Hepatocyte (in vitro differentiated cells): ENCODE measurements at regions not wholly inside any gene's neighbourhood (a gene's known extent, or its start where the extent isn't known, plus 50 kb on each side); places are given as distances from the start of the nearest gene placed in this dataset.

Experiments
- EZH2 ChIP-seq: fragments of 200-600 bp; sonication (generic); IDR thresholded peaks from 2 replicates; pipeline ENCODE4 v1.6.1; 2016; ENCODE audit warnings: antibody characterized with exemption, mild to moderate bottlenecking, borderline replicate concordance
- TF ChIP-seq, protein P1 (sequence below): fragments of 200-600 bp; sonication (generic); IDR thresholded peaks from 2 replicates; pipeline ENCODE4 v1.5.1; 2016; ENCODE audit warnings: antibody characterized with exemption, mild to moderate bottlenecking; ENCODE audit not compliant: poor library complexity

GRCh38 chr3:144317961-144318360, 346.3 kb downstream of the DIPK2A start:
- TF ChIP-seq, protein P1, sequence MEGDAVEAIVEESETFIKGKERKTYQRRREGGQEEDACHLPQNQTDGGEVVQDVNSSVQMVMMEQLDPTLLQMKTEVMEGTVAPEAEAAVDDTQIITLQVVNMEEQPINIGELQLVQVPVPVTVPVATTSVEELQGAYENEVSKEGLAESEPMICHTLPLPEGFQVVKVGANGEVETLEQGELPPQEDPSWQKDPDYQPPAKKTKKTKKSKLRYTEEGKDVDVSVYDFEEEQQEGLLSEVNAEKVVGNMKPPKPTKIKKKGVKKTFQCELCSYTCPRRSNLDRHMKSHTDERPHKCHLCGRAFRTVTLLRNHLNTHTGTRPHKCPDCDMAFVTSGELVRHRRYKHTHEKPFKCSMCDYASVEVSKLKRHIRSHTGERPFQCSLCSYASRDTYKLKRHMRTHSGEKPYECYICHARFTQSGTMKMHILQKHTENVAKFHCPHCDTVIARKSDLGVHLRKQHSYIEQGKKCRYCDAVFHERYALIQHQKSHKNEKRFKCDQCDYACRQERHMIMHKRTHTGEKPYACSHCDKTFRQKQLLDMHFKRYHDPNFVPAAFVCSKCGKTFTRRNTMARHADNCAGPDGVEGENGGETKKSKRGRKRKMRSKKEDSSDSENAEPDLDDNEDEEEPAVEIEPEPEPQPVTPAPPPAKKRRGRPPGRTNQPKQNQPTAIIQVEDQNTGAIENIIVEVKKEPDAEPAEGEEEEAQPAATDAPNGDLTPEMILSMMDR = no peak
- TF ChIP-seq EZH2 = no peak
